HG03280 (cell line): ENCODE measurements at regions not wholly inside any gene's neighbourhood (a gene's known extent, or its start where the extent isn't known, plus 50 kb on each side); places are given as distances from the start of the nearest gene placed in this dataset.

Experiments
- ATAC-seq: cut with Tn5 transposase; IDR thresholded peaks from one replicate; pipeline ENCODE4 v1.9.1; 2021; ENCODE audit warnings: mild to moderate bottlenecking, moderate library complexity; ENCODE audit not compliant: unreplicated experiment

- no peak for ATAC-seq
Measured at GRCh38 chr2:101558740-101559525, 84.0 kb upstream of the RFX8 start.

GRCh38 chr2:101556033-101556459, 81.1 kb upstream of the RFX8 start:
- no peak for ATAC-seq

- ATAC-seq = no peak
Measured at GRCh38 chr2:101551336-101551888, 76.5 kb upstream of the RFX8 start.

- ATAC-seq = no peak
Measured at GRCh38 chr2:101550555-101550954, 75.6 kb upstream of the RFX8 start.

GRCh38 chr2:101549371-101549770, 74.5 kb upstream of the RFX8 start:
- ATAC-seq = no peak

GRCh38 chr2:101546376-101547058, 71.6 kb upstream of the RFX8 start:
- ATAC-seq = no peak

GRCh38 chr2:101545950-101546349, 71.0 kb upstream of the RFX8 start:
- ATAC-seq = no peak

- ATAC-seq = no peak
Measured at GRCh38 chr2:101540518-101540917, 65.6 kb upstream of the RFX8 start.

- no peak for ATAC-seq
Measured at GRCh38 chr2:101538076-101538475, 63.2 kb upstream of the RFX8 start.

GRCh38 chr2:101534149-101534611, 59.3 kb upstream of the RFX8 start:
- ATAC-seq = no peak

GRCh38 chr2:101533561-101534148, 58.7 kb upstream of the RFX8 start:
- no peak for ATAC-seq

GRCh38 chr2:101528501-101528900, 53.6 kb upstream of the RFX8 start:
- no peak for ATAC-seq

GRCh38 chr2:101524806-101525430, 50.0 kb upstream of the RFX8 start:
- ATAC-seq = no peak
